Fibroblast of the aortic adventitia (primary cell): ENCODE measurements at regions not wholly inside any gene's neighbourhood (a gene's known extent, or its start where the extent isn't known, plus 50 kb on each side); places are given as distances from the start of the nearest gene placed in this dataset.
A peak's percentile ranks its signal among the peaks of the same experiment; 100 is the strongest.

Source experiments
- DNase-seq: peaks from one replicate; pipeline ENCODE4 v3.0.0-alpha.2; 2010; ENCODE audit warnings: low read depth
- H3K4me3 ChIP-seq: 2 replicates; pipeline ENCODE4 v1.5.1; 2011; ENCODE audit warnings: low read depth, mild to moderate bottlenecking, control low read depth, low read length, moderate library complexity
- CTCF ChIP-seq: IDR thresholded peaks from 2 replicates; pipeline ENCODE4 v1.5.1; 2011; ENCODE audit warnings: mild to moderate bottlenecking, low read length, control low read depth, inconsistent platforms; ENCODE audit not compliant: insufficient read depth

GRCh38 chr7:41880107-41880506 lies 177.2 kb upstream of the INHBA start:
- no peak for TF ChIP-seq CTCF
- H3K4me3 ChIP-seq, result no peak overlapping the region
- peak; percentile 90 for DNase-seq

- H3K4me3 ChIP-seq, result no peak overlapping the region
- TF ChIP-seq CTCF, result no peak
- DNase-seq, result peak; percentile 46
These were observed 176.5 kb upstream of the INHBA start for GRCh38 chr7:41879403-41879802.

GRCh38 chr7:41878309-41879295 lies 175.7 kb upstream of the INHBA start:
- no peak overlapping the region for H3K4me3 ChIP-seq
- peak; percentile 33 for DNase-seq
- TF ChIP-seq CTCF, result no peak

GRCh38 chr7:41877118-41877517 lies 174.2 kb upstream of the INHBA start:
- no peak for TF ChIP-seq CTCF
- no peak overlapping the region for H3K4me3 ChIP-seq
- no peak for DNase-seq

GRCh38 chr7:41875513-41875912 lies 172.6 kb upstream of the INHBA start:
- H3K4me3 ChIP-seq, result no peak overlapping the region
- no peak for TF ChIP-seq CTCF
- no peak for DNase-seq

GRCh38 chr7:41874201-41874785 lies 171.4 kb upstream of the INHBA start:
- DNase-seq, result no peak
- no peak for TF ChIP-seq CTCF
- no peak overlapping the region for H3K4me3 ChIP-seq
